Parathyroid adenoma (tissue), 2 donors: ENCODE measurements at regions not wholly inside any gene's neighbourhood (a gene's known extent, or its start where the extent isn't known, plus 50 kb on each side); places are given as distances from the start of the nearest gene placed in this dataset.

Source experiments
- H2AFZ ChIP-seq: fragments of 300-600 bp; sonication (generic); one replicate; pipeline ENCODE4 v1.7.0; 2017; ENCODE audit warnings: antibody characterized with exemption, mild to moderate bottlenecking
- H3K27ac ChIP-seq: fragments of 300-600 bp; sonication (generic); one replicate; pipeline ENCODE4 v1.7.0; 2017
- H3K27me3 ChIP-seq: fragments of 300-600 bp; sonication (generic); one replicate; pipeline ENCODE4 v1.7.0; 2017; ENCODE audit warnings: low read length; ENCODE audit not compliant: control insufficient read depth, insufficient read depth
- H3K36me3 ChIP-seq: fragments of 300-600 bp; sonication (generic); one replicate; pipeline ENCODE4 v1.7.0; 2017; ENCODE audit warnings: low read length; ENCODE audit not compliant: control insufficient read depth, insufficient read depth
- H3K4me1 ChIP-seq: fragments of 300-600 bp; sonication (generic); one replicate; pipeline ENCODE4 v1.7.0; 2017; ENCODE audit warnings: control low read depth
- H3K4me2 ChIP-seq: fragments of 300-600 bp; sonication (generic); one replicate; pipeline ENCODE4 v1.7.0; 2017; ENCODE audit warnings: low read length
- H3K4me3 ChIP-seq: fragments of 300-600 bp; sonication (generic); one replicate; pipeline ENCODE4 v1.7.0; 2017; ENCODE audit warnings: low read depth, low read length
- H3K79me2 ChIP-seq: fragments of 300-600 bp; sonication (generic); one replicate; pipeline ENCODE4 v1.7.0; 2017; ENCODE audit warnings: control low read depth
- H3K9ac ChIP-seq: fragments of 300-600 bp; sonication (generic); one replicate; pipeline ENCODE4 v1.7.0; 2017; ENCODE audit warnings: mild to moderate bottlenecking
- H3K9me3 ChIP-seq: fragments of 300-600 bp; sonication (generic); one replicate; pipeline ENCODE4 v1.7.0; 2017; ENCODE audit warnings: low read length; ENCODE audit not compliant: control insufficient read depth
- CTCF ChIP-seq: fragments of 300-600 bp; sonication (generic); IDR thresholded peaks from one replicate; pipeline ENCODE4 v1.7.0; 2017; ENCODE audit warnings: antibody characterized with exemption, mild to moderate bottlenecking
- donor health status: primary hyperparathyroidism.

- no peak overlapping the region for H3K9ac ChIP-seq
- H3K36me3 ChIP-seq = no peaks in the 10 kb centered on the region
- no peaks in the 10 kb centered on the region for H3K4me1 ChIP-seq
- H3K4me2 ChIP-seq = no peak overlapping the region
- no peak overlapping the region for H3K27ac ChIP-seq
- H3K9me3 ChIP-seq = no peaks in the 10 kb centered on the region
- H3K79me2 ChIP-seq = no peaks in the 10 kb centered on the region
- no peak overlapping the region for H2AFZ ChIP-seq
- H3K27me3 ChIP-seq = no peaks in the 10 kb centered on the region
- no peak overlapping the region for H3K4me3 ChIP-seq
- TF ChIP-seq CTCF = no peak
These were observed 98.2 kb downstream of the ING1 start for GRCh38 chr13:110811771-110812120.

GRCh38 chr13:110812121-110812868, 98.8 kb downstream of the ING1 start:
- no peaks in the 10 kb centered on the region for H3K79me2 ChIP-seq
- no peak overlapping the region for H2AFZ ChIP-seq
- H3K4me2 ChIP-seq = no peak overlapping the region
- no peaks in the 10 kb centered on the region for H3K27me3 ChIP-seq
- no peaks in the 10 kb centered on the region for H3K9me3 ChIP-seq
- peak overlapping the region; percentile 37 for H3K4me3 ChIP-seq
- no peak for TF ChIP-seq CTCF
- no peaks in the 10 kb centered on the region for H3K36me3 ChIP-seq
- H3K4me1 ChIP-seq = no peaks in the 10 kb centered on the region
- H3K9ac ChIP-seq = no peak overlapping the region
- H3K27ac ChIP-seq = no peak overlapping the region

- no peak overlapping the region for H2AFZ ChIP-seq
- H3K27ac ChIP-seq = no peak overlapping the region
- no peak overlapping the region for H3K4me2 ChIP-seq
- no peak overlapping the region for H3K9ac ChIP-seq
- no peaks in the 10 kb centered on the region for H3K36me3 ChIP-seq
- no peak for TF ChIP-seq CTCF
- H3K27me3 ChIP-seq = no peaks in the 10 kb centered on the region
- no peaks in the 10 kb centered on the region for H3K9me3 ChIP-seq
- H3K4me1 ChIP-seq = no peaks in the 10 kb centered on the region
- peak overlapping the region; percentile 37 for H3K4me3 ChIP-seq
- H3K79me2 ChIP-seq = no peaks in the 10 kb centered on the region
These were observed 99.6 kb downstream of the ING1 start for GRCh38 chr13:110812869-110813645.

GRCh38 chr13:110813646-110814624, 100.4 kb downstream of the ING1 start:
- H3K4me1 ChIP-seq = no peaks in the 10 kb centered on the region
- H3K4me3 ChIP-seq = no peak overlapping the region
- no peak overlapping the region for H3K27ac ChIP-seq
- no peak overlapping the region for H3K4me2 ChIP-seq
- no peaks in the 10 kb centered on the region for H3K9me3 ChIP-seq
- H3K79me2 ChIP-seq = no peaks in the 10 kb centered on the region
- no peaks in the 10 kb centered on the region for H3K36me3 ChIP-seq
- no peak for TF ChIP-seq CTCF
- no peaks in the 10 kb centered on the region for H3K27me3 ChIP-seq
- no peak overlapping the region for H2AFZ ChIP-seq
- no peak overlapping the region for H3K9ac ChIP-seq
